ENCODE measurements at regions not wholly inside any gene's neighbourhood (a gene's known extent, or its start where the extent isn't known, plus 50 kb on each side); places are given as distances from the start of the nearest gene placed in this dataset.

GRCh38 chr1:79874289-79874688, 867.8 kb upstream of the ADGRL4 start:
- Mint-ChIP-seq H3K9me3 (ENCODE audit: low read depth) (peaks cover 10% of the 10 kb centered on the region), H3K4me1 (ENCODE audit: low read depth) (no peaks in the 10 kb centered on the region), H3K27me3 (no peaks in the 10 kb centered on the region), H3K27ac (no peak overlapping the region), H3K4me3 (ENCODE audit: low read depth) (no peak overlapping the region), H3K36me3 (ENCODE audit: insufficient read depth) (no peaks in the 10 kb centered on the region)
- TF ChIP-seq CTCF (IDR thresholded peaks at IDR 0.05; ENCODE audit: unreplicated experiment) = no peak
- DNase-seq (ENCODE audit: low spot score, unreplicated experiment) = no peak

GRCh38 chr1:79859212-79859948, 852.9 kb upstream of the ADGRL4 start:
- no peak for DNase-seq (ENCODE audit: low spot score, unreplicated experiment)
- TF ChIP-seq CTCF (IDR thresholded peaks at IDR 0.05; ENCODE audit: unreplicated experiment) = no peak
- H3K4me3 Mint-ChIP-seq (ENCODE audit: low read depth) = no peak overlapping the region
- H3K27me3 Mint-ChIP-seq = no peaks in the 10 kb centered on the region
- H3K9me3 Mint-ChIP-seq (ENCODE audit: low read depth) = peaks cover 7% of the 10 kb centered on the region
- peaks cover 3% of the 10 kb centered on the region for H3K4me1 Mint-ChIP-seq (ENCODE audit: low read depth)
- H3K27ac Mint-ChIP-seq = peak overlapping the region; percentile 11
- no peaks in the 10 kb centered on the region for H3K36me3 Mint-ChIP-seq (ENCODE audit: insufficient read depth)

- H3K9me3 Mint-ChIP-seq (ENCODE audit: low read depth) = no peaks in the 10 kb centered on the region
- TF ChIP-seq CTCF (IDR thresholded peaks at IDR 0.05; ENCODE audit: unreplicated experiment) = peak; percentile 51
- peaks cover 1% of the 10 kb centered on the region for H3K4me1 Mint-ChIP-seq (ENCODE audit: low read depth)
- H3K27me3 Mint-ChIP-seq = no peaks in the 10 kb centered on the region
- H3K36me3 Mint-ChIP-seq (ENCODE audit: insufficient read depth) = no peaks in the 10 kb centered on the region
- DNase-seq (ENCODE audit: low spot score, unreplicated experiment) = no peak
- no peak overlapping the region for H3K27ac Mint-ChIP-seq
- no peak overlapping the region for H3K4me3 Mint-ChIP-seq (ENCODE audit: low read depth)
Measured at GRCh38 chr1:79852004-79852403, 845.5 kb upstream of the ADGRL4 start.

GRCh38 chr1:79849388-79849787, 842.9 kb upstream of the ADGRL4 start:
- Mint-ChIP-seq H3K27me3 (no peaks in the 10 kb centered on the region), H3K36me3 (ENCODE audit: insufficient read depth) (no peaks in the 10 kb centered on the region), H3K4me1 (ENCODE audit: low read depth) (peaks cover 1% of the 10 kb centered on the region), H3K9me3 (ENCODE audit: low read depth) (no peaks in the 10 kb centered on the region), H3K4me3 (ENCODE audit: low read depth) (no peak overlapping the region), H3K27ac (no peak overlapping the region)
- DNase-seq (ENCODE audit: low spot score, unreplicated experiment) = no peak
- TF ChIP-seq CTCF (IDR thresholded peaks at IDR 0.05; ENCODE audit: unreplicated experiment) = no peak

- Mint-ChIP-seq H3K27me3 (no peaks in the 10 kb centered on the region), H3K9me3 (ENCODE audit: low read depth) (no peaks in the 10 kb centered on the region), H3K27ac (no peak overlapping the region), H3K4me1 (ENCODE audit: low read depth) (peaks cover 1% of the 10 kb centered on the region), H3K4me3 (ENCODE audit: low read depth) (no peak overlapping the region), H3K36me3 (ENCODE audit: insufficient read depth) (no peaks in the 10 kb centered on the region)
- TF ChIP-seq CTCF (IDR thresholded peaks at IDR 0.05; ENCODE audit: unreplicated experiment) = no peak
- DNase-seq (ENCODE audit: low spot score, unreplicated experiment) = no peak
Measured at GRCh38 chr1:79848316-79848715, 841.8 kb upstream of the ADGRL4 start.
